SK-N-SH (cell line): ENCODE measurements at regions not wholly inside any gene's neighbourhood (a gene's known extent, or its start where the extent isn't known, plus 50 kb on each side); places are given as distances from the start of the nearest gene placed in this dataset.

Experiments
- CTCF ChIA-PET: fragments of 300-600, 350-600 bp; formaldehyde crosslinking; extraction: SDS; loops from one replicate; lab custom pipeline; 2021; lab: Yijun Ruan, JAX
- POLR2A ChIA-PET: fragments of 350-600 bp; sonication (Branson Sonifier 250); formaldehyde crosslinking; extraction: SDS; loops from one replicate; lab custom pipeline; 2020; ENCODE audit warnings: antibody characterized with exemption, inconsistent platforms; lab: Yijun Ruan, JAX
- DNase-seq: peaks from one replicate; pipeline ENCODE4 v3.0.0; 2012
- H2AFZ ChIP-seq: fragments of 200-600 bp; sonication (generic); 2 replicates; pipeline ENCODE4 v1.8.1; 2016; ENCODE audit warnings: antibody characterized with exemption, mild to moderate bottlenecking, low read depth
- H3F3A ChIP-seq: fragments of 200-600 bp; sonication (generic); replicated peaks from 2 replicates; pipeline ENCODE3; 2016; ENCODE audit warnings: antibody characterized with exemption, mild to moderate bottlenecking; ENCODE audit not compliant: insufficient read depth
- H3K27ac ChIP-seq, 2 experiments: fragments of 200-500 bp in 1 of 2; fragments of 200-600 bp in 1 of 2; sonication (Bioruptor generic) in 1 of 2; sonication (generic), shearing (Covaris generic) in 1 of 2; 2 replicates each; pipeline versions ENCODE4 v1.5.1 to v1.6.1; 2014 to 2016; ENCODE audit warnings: low read depth in 2 of 2, inconsistent platforms in 1 of 2, low read length in 1 of 2, mild to moderate bottlenecking in 1 of 2, mixed read lengths in 1 of 2
- H3K27me3 ChIP-seq: fragments of 200-600 bp; sonication (generic), shearing (Covaris generic); 2 replicates; pipeline ENCODE4 v1.6.1; 2016; ENCODE audit warnings: mixed run types; ENCODE audit not compliant: insufficient read depth
- H3K36me3 ChIP-seq, 2 experiments: fragments of 200-500 bp in 1 of 2; fragments of 200-600 bp in 1 of 2; sonication (Bioruptor generic) in 1 of 2; sonication (generic) in 1 of 2; replicated peaks in 1 of 2; 2 replicates each; pipeline versions ENCODE3 to v1.5.1; 2014 to 2016; ENCODE audit warnings: low read length in 1 of 2, mild to moderate bottlenecking in 1 of 2; ENCODE audit not compliant: insufficient read depth in 2 of 2, control insufficient read depth in 1 of 2
- H3K4me1 ChIP-seq, 2 experiments: fragments of 200-500 bp in 1 of 2; fragments of 200-600 bp in 1 of 2; sonication (Bioruptor generic) in 1 of 2; sonication (generic), shearing (Covaris generic) in 1 of 2; 2 replicates each; pipeline versions ENCODE4 v1.5.1 to v1.6.1; 2014 to 2016; ENCODE audit warnings: low read depth in 1 of 2, low read length in 1 of 2, mixed run types in 1 of 2; ENCODE audit not compliant: insufficient read depth in 2 of 2, control insufficient read depth in 1 of 2
- H3K4me2 ChIP-seq: fragments of 200-600 bp; sonication (generic), shearing (Covaris generic); 2 replicates; pipeline ENCODE4 v1.6.1; 2017; ENCODE audit warnings: mixed run types
- H3K4me3 ChIP-seq, 2 experiments: fragments of 200-500 bp in 1 of 2; fragments of 200-600 bp in 1 of 2; sonication (Bioruptor generic) in 1 of 2; sonication (generic), shearing (Covaris generic) in 1 of 2; 2 replicates each; pipeline versions ENCODE4 v1.5.1 to v1.8.1; 2014 to 2016; ENCODE audit warnings: low read depth in 2 of 2, inconsistent platforms in 1 of 2, low read length in 1 of 2, mild to moderate bottlenecking in 1 of 2, mixed read lengths in 1 of 2, moderate library complexity in 1 of 2
- H3K79me2 ChIP-seq: fragments of 200-600 bp; sonication (generic); 2 replicates; pipeline ENCODE4 v1.8.1; 2017; ENCODE audit warnings: mild to moderate bottlenecking; ENCODE audit not compliant: insufficient read depth
- H3K9ac ChIP-seq: fragments of 200-600 bp; sonication (generic); 2 replicates; pipeline ENCODE4 v1.6.1; 2017; ENCODE audit warnings: mixed run types
- H3K9me2 ChIP-seq: fragments of 200-600 bp; sonication (generic); 2 replicates; pipeline ENCODE4 v1.6.1; 2017; ENCODE audit warnings: mixed run types
- H3K9me3 ChIP-seq: fragments of 200-600 bp; sonication (generic); 2 replicates; pipeline ENCODE4 v1.6.1; 2017; ENCODE audit warnings: mixed run types, mild to moderate bottlenecking, moderate library complexity
- H4K20me1 ChIP-seq: fragments of 200-600 bp; sonication (generic); 2 replicates; pipeline ENCODE4 v1.6.1; 2017; ENCODE audit warnings: mild to moderate bottlenecking, mixed run types; ENCODE audit not compliant: insufficient read depth
- CHD2 ChIP-seq: fragments of 150-350 bp; IDR thresholded peaks from 2 replicates; pipeline ENCODE4 v1.6.1; 2018; ENCODE audit warnings: low read length; ENCODE audit not compliant: partially characterized antibody
- CTCF ChIP-seq: fragments of 200-600 bp; sonication (generic); IDR thresholded peaks from 2 replicates; pipeline ENCODE4 v1.6.1; 2017; ENCODE audit warnings: antibody characterized with exemption, mild to moderate bottlenecking, moderate library complexity
- EZH2phosphoT487 ChIP-seq: fragments of 200-600 bp; sonication (generic); IDR thresholded peaks from 2 replicates; pipeline ENCODE4 v1.6.1; 2017; ENCODE audit warnings: low read depth, mixed run types, mild to moderate bottlenecking, antibody characterized with exemption, moderate library complexity, borderline replicate concordance
- FOSL2 ChIP-seq: IDR thresholded peaks from 2 replicates; pipeline ENCODE4 v1.4.0; 2012; ENCODE audit warnings: low read depth, mild to moderate bottlenecking, moderate library complexity, borderline replicate concordance
- FOXJ3 ChIP-seq: sonication (generic); formaldehyde crosslinking; IDR thresholded peaks from 2 replicates; pipeline ENCODE4 v1.5.1; 2020; ENCODE audit warnings: mild to moderate bottlenecking, missing genetic modification reagents
- GABPA ChIP-seq: IDR thresholded peaks from 2 replicates; pipeline ENCODE4 v1.4.0; 2012; ENCODE audit warnings: low read depth, mild to moderate bottlenecking
- MAX ChIP-seq: IDR thresholded peaks from 2 replicates; pipeline ENCODE4 v1.4.0; 2012; ENCODE audit warnings: low read depth
- MXI1 ChIP-seq: IDR thresholded peaks from 2 replicates; pipeline ENCODE4 v1.6.1; 2012; ENCODE audit warnings: mild to moderate bottlenecking, low read depth, low read length, improper control_type of control experiment
- SIN3A ChIP-seq: IDR thresholded peaks from 2 replicates; pipeline ENCODE4 v1.6.1; 2012; ENCODE audit warnings: low read depth, mild to moderate bottlenecking, low read length, moderate library complexity, borderline replicate concordance
- YY1 ChIP-seq: IDR thresholded peaks from 2 replicates; pipeline ENCODE4 v1.4.0; 2012; ENCODE audit warnings: low read depth, mild to moderate bottlenecking
- ZBTB33 ChIP-seq: IDR thresholded peaks from 2 replicates; pipeline ENCODE4 v1.4.0; 2012; ENCODE audit warnings: low read depth, borderline replicate concordance
- WGBS: methylation state at CpG from one replicate; pipeline ENCODE4 v1.1.6; 2017; ENCODE audit warnings: low lambda C conversion rate; 5-methylcytosine and 5-hydroxymethylcytosine counted together

- POLR2A ChIA-PET: no interaction called here
- no peak overlapping the region for H3K27ac ChIP-seq
Measured at GRCh38 chr10:55800602-55801352, 560.3 kb downstream of the ZWINT start.

More at GRCh38 chr10:55800602-55801352, 560.3 kb downstream of the ZWINT start:
- H3K9me2 ChIP-seq: no peaks in the 10 kb centered on the region
- H3K36me3 ChIP-seq: no peaks in the 10 kb centered on the region
- no peaks in the 10 kb centered on the region for H3K27me3 ChIP-seq
- no peak overlapping the region for H3K9ac ChIP-seq
- DNase-seq: no peak
- CTCF ChIA-PET: no interaction called here
- no peak overlapping the region for H3K4me2 ChIP-seq
- no peaks in the 10 kb centered on the region; the same call in 1 of the 2 replicates for H3K9me3 ChIP-seq
- H3K4me1 ChIP-seq: no peaks in the 10 kb centered on the region
- H3K4me3 ChIP-seq: no peak overlapping the region
- TF ChIP-seq MAX: no peak
- no peak for TF ChIP-seq GABPA
- TF ChIP-seq EZH2phosphoT487: no peak
- no peak for TF ChIP-seq CHD2
- no peak for TF ChIP-seq FOSL2
- TF ChIP-seq YY1: no peak
- no peak for TF ChIP-seq CTCF
- TF ChIP-seq FOXJ3 (CRISPR knock-in tag): no peak
- no peak for TF ChIP-seq MXI1
- no peak for TF ChIP-seq ZBTB33
- TF ChIP-seq SIN3A: no peak
- H3F3A ChIP-seq: no peaks in the 10 kb centered on the region
- WGBS: 21% methylated on average over 3 of the region's 3 CpGs
- H2AFZ ChIP-seq: no peak overlapping the region
- no peaks in the 10 kb centered on the region for H4K20me1 ChIP-seq
- H3K79me2 ChIP-seq: no peaks in the 10 kb centered on the region
